Activated CD4-positive, CD25-positive, alpha-beta regulatory T cell treated with anti-CD3 and anti-CD28 coated beads, Interleukin-2, amount 50 U/mL, for 72 hours (primary cell): ENCODE measurements at regions not wholly inside any gene's neighbourhood (a gene's known extent, or its start where the extent isn't known, plus 50 kb on each side); places are given as distances from the start of the nearest gene placed in this dataset.
"Not testable (repeated sequence)": the region's sequence is repeated elsewhere in the genome, so short reads cannot be mapped to it uniquely, and the experiment has no call there.

Experiments
- DNase-seq: peaks from one replicate; pipeline ENCODE4 v3.0.0; 2021

DNA sequence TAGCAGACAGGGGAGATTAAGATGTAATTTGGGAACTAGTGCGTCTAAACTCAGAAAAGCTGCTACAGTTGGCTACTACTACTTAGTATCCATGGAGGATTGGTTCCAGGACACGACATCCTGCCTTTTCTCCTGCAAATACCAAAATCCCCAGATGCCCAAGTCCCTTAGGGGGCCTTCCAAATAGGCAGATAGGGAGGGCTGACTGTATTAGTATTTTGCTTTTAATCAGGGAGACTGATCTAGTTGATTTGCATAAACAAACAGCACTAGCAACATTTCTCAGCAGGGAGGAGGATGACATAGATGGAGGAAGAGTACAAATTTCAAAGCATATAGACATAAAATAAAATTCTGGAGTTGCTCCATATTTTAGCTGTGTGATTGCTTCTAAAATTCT is 621.6 kb upstream of the GOT2 start:
- no peak for DNase-seq

DNA sequence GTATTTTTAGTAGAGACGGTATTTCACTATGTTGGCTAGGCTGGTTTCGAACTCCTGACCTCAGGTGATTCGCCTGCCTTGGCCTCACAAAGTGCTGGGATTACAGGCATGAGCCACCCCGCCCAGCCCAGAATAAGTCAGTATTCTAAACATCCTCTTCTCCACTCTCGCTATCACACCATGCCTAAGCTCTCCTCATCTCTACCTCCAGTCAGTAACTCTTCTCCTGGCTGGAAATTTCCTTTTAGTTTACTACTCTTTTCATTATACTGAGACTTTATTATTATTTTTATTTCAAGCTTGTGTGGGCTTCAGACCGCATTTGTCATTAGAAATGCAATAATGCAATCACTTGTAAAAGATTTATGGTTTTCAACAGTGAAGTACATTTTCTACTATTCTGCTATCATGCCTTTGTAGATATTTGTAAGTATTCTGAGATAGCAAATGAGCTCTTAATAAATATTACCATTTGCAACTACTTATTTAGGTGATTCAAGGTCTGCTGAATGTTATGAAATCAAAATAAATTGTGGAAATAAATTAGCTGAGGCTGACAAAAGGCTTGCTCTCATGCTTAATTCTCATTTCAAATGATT is 617.3 kb upstream of the GOT2 start:
- DNase-seq: no peak

DNA sequence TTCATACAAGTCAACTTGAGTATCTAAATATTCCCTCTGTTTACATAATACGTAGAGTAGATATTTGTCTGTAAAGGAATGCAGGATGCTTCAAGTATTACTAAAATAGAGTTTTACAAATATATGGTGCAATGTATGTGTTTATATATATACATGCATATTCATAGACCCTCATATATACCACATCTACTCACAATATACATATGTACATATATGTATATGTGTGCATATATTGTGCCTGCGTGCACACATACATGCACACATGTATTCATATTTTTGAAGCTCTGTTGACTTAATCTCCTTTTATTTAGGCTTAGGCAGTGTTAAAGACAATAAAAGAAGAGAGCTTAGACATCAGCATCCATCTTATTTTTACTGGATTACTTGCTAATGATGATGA is 616.6 kb upstream of the GOT2 start:
- DNase-seq: no peak

DNA sequence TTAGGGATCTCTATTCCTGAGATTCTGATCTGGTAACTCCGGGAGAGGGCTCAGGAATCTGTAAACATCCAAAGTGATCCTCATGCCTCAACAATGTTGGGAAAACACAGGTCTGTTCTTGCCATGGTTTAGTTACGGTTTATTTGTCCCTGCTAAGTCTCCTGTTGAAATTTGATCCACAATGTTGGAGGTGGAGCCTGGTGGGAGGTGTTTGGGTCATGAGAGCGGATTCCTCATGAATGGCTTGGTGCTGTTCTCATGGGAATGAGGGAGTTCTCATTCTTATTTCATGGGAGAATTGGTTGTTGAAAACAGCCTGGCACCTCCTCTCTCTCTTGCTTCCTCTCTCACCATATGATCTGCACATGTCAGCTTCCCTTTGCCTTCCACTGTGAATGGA is 608.6 kb upstream of the GOT2 start:
- no peak for DNase-seq

DNA sequence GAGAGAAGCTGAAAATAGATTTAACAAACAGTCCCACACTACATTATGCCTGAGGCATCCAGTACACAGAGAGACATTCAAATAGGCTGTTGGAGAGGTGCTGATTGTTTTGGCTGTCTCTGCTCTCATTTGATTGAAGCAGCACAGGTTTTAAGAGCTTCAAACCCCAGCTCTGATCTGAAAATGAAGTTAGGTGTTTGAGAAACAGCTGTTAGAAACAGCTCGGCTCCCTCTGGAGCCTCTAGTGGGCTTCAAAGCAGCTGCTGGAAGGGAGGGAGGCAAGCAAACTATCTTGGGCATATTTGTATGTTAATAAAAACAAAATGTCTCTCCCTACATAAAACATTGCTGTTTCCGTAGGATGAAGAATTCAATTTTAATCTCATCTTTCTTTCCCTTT is 607.3 kb upstream of the GOT2 start:
- DNase-seq: no peak

DNA sequence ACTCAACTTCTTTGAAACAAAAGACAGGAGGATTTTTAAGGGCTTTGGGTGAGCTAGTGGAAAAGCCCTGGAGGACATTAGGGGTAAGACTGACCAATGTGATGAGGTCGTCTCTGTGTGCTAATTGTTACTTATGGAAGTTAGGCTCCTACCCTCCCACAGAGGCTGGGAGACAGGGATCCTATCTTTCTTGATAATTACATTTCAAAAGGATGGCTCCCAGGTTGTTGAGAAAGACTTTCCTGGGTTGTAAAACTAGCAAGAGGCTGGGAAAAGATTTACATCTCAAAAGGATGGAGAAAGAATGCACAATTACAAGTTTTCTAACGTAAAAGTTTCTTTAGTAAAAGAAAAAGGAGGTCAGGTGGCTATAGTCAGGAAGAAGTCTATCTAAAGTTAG is 605.8 kb upstream of the GOT2 start:
- no peak for DNase-seq

DNA sequence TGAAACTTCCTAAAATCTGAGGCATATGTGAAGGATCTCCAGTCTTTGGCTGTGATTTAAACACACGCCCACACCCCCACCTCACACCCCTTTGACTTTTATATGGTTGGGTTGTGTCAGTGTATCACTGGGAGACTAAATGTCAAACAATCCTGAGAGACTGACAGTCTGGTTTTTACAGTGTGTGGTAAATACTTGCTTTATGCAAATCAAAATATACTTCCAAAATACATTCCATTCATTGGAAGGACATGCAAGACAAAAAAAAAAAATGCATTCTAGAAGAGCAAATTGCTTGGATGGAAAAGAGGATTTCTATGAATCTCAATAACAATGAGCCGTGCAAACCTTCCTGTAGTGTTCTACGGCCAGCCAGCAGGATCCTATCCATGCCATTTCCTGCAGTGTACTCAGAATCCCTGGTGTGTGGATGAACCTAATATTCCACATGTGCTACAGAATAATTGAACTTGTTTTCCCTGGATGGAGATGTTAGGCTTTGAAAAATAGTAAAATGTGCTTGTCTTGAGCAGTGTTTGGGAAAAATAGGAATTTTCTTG is 602.1 kb upstream of the GOT2 start:
- no peak for DNase-seq

DNA sequence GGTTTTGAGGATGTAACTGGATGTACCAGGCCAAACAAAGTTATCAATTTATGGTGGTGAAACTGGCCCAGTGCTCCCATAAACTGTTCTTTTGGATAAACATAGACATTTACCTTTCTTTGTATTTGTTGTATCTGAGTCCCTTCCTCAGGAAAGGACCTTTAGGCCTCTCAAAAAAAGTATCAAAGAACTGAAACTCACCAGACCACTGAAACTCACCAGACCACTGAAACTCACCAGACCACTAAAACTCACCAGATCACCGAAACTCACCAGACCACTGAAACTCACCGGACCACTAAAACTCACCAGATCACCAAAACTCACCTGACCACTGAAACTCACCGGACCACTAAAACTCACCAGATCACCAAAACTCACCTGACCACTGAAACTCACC is 597.6 kb upstream of the GOT2 start:
- not testable (repeated sequence) for DNase-seq

DNA sequence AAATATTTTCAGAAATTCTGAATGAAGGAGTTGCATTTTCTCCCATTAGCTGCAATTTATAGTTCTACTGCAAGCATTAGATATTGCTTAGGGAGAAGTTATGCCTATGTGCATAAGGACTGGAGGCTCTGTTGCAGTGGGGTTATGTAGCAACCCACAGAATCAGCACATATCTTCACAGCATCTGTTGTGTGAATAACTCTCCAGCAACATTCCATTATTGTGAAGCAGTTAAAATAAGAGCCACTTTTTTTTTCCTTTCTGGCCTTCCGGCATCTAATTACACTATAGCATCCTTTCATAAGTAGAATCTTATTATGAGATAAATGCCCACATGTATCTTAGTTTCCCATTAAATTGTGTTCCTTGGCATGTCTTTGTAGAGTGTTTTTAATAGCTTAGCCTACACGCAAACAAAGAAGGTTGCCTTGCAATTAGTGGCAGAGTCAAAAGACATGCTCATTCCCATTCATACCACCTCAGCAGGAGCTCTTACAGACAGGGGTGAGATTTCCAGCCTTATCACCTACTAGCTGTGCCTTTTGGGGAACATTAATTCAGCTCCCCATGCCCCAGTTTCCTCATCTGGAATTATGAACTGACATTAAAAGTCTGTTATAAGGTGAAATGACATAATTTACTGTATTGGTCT is 596.0 kb upstream of the GOT2 start:
- DNase-seq: no peak

DNA sequence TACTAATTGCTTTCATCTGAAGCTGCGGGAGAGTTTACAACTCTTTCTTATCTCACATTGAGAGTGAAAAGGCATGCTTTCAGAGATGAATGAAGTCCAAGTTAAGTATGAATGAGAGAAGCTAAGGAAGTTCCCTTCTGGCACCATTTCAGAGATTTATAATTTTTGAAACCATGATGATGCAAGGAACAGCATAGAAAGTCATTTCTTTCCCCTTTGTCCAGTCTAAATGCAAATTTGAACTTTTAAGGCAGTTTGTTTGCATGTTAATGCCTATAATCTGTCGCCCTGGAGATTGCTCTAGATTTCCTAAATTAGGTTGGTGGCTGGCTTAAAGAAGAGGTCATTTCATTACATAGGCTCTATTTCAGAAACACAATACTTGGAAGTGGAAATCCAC is 594.8 kb upstream of the GOT2 start:
- DNase-seq: no peak

DNA sequence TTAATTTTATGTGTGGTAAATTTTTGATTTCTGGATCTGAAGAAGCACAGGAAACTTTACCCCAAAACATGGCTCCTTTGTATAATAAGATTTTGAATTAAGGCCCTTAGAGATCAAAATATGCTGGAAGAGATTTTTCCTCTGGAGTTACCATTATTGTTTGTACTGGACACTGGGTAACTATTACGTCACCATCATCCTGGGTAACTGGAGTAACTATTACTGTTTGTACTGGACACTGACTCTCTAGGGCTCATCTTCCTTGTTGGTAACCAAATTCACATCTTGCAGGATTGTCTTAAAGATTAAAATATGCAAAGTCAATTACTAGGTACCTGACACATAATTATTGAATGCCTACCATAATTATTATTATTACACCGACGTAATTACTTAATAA is 593.8 kb upstream of the GOT2 start:
- DNase-seq: no peak

DNA sequence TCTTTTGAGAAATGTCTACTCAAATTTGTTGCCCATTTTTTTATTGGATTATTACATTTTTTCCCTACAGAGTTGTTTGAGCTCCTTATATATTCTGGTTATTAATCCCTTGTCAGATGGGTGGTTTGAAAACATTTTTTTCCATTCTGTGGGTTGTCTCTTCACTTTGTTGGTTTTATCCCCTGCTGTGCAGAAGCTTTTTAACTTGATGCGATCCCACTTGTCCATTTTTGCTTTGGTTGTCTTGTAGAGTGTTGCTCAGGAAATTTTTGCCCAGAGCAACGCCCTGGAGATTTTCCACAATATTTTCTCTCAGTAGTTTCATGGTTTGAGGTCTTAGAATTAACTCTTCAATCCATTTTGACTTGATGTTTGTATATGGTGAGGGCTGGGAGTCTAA is 592.8 kb upstream of the GOT2 start:
- DNase-seq: no peak

DNA sequence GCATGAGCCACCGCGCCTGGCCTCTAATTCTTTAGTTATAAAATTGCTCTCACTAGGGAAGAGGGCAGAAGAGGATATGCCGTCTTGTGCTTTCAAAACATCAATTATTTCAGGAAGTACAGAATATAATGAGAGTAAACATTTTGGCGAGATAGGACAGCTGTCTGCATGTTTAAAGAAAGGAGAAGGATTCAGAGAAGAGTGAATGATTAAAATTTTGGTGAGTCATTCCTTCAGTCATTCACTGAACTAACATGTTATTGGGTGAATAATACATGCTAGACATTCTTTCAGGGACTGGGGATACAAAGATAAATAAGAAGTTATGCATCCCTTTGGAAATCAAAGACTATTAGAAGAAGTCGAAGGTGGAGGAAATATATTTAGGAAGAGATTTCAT is 590.3 kb upstream of the GOT2 start:
- DNase-seq: no peak

DNA sequence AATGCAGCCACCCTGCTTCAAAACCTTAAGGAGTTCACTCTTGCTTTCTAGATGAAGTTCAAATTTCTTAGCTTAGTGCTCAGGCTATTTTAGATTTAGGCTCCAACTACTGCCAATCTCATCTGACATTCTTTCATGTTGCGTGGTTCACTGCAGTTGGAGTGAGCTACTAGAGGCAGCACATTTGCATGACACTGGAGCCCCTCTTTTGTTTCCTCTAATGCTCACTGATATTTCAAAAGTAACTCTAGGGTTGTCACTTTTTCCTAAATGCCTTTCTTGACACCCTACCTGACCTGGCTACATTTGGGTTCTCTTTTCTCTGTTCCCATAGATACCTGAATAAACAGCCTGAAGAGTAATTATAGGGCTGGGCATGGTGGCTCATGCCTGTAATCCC is 586.5 kb upstream of the GOT2 start:
- DNase-seq: no peak

DNA sequence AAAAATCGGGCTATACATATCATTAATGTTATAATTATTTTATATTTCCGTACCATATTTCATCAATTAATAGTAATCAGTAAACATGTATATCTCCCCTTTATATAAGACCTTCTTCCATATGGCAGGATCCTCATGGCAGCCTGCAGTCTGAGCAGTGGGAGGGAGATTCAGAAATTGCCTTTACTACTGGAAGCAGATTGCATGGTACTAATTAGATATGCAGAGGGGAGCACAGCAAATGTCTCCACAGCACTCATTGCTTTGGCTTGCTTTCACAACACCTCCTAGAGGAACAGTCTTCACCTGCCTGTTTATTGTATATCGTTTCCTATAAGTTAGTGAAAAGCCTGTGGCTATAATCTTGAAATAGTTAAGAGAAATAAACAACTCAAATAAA is 585.8 kb upstream of the GOT2 start:
- no peak for DNase-seq

DNA sequence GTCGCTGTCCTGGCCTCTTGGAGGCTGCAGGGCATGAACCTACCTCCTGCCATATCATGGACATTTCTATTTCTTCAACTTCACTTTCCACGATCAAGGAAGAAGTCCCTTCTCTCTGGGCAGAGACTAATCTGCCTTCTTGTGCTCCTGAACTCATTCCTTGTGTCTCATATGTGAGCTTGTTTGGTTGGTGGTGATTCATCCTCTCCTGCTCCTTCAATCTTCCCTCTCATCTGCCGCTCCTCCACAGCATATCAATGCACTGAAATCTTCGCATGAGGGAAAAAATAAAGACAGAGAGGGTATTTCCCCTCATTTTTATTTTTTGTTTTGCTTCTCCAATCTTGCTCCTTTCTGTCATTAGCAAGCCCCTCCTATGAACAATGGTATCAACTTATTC is 571.7 kb upstream of the GOT2 start:
- DNase-seq: no peak

DNA sequence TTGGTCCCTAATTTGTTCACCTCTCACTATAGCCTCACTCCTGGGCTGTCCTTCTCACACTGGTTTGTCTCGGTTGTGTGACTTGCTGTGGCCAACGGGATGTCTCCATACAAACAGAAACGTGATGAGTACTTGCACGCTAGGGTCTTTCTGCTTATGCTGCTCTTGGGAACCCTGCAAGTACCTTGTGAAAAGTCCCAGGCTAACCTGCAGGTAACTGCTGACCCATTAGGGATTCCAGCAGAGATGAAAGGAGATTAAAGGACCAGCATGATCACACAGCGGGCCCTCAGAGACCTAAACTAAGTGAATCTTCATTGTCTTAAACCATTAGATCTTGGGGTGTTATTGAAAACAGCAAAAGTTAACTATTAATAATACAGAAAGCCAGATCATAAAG is 562.8 kb upstream of the GOT2 start:
- DNase-seq: no peak

DNA sequence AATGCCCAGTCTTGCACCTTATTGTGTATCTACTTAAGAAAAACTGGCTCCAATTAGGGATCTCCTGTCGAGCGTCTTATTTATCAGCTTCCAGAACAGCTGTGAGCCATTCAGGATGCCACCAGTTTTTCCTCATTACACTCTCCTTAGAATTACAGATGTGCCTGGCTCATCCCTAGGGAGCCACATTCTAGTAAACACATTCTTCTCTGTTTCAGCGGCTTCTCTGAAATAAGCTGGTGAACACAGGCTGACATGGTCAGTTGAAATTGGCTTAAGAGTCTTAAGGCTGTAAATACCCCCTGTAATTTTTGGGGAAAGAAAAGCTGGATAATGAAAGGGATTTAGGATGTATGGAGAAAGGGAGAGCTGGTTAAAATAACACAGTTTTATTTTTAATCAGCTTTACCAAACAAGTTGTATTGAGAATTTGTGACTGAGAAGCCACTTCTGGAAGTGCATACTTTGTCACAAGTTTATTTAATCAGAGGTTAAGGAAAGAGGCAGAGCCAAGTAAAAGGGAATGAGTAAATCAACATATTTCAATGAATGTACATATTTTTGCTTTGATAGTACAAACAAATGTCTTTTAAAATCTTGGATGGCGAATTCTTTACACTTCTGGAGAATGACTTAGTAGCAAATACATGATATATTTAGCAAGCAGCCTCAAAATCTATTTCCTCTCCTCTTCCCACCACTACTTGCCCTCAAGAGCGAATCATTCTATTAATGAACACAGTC is 562.0 kb upstream of the GOT2 start:
- no peak for DNase-seq

DNA sequence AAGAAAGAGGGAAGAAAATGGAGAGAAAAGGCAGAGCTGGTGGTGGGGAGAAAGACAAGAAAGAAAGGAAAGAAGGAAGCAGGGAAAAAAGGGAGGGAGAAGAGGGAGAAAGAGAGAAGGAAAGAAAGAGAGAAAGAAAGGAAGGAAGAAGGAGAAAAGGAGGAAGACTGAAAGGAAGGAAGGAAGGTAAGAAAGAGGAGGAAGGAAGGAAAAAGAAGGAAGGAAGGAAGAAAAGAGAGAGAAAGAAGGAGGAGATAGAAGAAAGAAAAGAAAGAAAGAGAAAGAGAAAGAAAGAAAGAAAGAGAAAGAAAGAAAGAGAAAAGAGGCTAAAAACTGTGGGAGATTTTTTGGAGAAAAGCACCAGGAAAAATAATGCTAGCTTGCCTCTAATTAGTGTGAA is 561.4 kb upstream of the GOT2 start:
- DNase-seq: no peak

DNA sequence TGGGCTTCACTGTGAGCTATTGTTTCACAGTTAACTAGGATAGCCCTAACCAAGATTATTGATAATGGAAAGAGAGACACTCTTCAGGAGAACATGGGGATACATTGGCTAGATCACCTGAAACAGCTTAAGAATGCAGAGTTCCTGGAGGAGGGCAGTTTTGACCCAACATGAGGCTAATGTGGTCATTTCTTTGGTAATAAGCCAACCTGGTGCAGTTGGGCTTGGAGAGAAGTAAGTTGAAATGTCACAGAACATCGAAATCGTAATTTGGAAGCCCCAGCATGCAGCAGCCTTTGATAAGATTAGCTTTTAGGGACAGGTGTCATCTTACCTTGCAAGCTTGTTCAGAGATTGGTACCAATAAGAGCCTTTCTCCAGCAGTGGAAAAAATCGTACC is 556.6 kb upstream of the GOT2 start:
- DNase-seq: no peak

DNA sequence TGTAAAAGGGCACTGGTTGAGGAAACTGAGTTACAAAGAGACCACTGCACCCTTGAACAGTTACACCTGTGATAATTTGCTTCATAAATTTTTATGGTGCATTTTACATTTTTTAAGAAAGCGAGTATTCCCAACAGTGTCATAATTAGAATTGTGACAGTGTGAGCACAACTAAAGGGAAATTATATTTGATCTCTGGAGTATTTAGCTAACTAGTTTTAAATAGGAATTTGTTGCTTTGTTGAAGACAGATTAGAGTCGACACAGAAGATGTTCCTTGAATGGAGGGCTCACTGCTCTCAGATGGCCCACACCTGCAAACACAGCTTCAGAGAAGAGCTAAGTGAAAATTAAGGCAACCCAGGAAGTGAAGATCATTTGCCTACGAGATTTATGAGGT is 555.0 kb upstream of the GOT2 start:
- no peak for DNase-seq

DNA sequence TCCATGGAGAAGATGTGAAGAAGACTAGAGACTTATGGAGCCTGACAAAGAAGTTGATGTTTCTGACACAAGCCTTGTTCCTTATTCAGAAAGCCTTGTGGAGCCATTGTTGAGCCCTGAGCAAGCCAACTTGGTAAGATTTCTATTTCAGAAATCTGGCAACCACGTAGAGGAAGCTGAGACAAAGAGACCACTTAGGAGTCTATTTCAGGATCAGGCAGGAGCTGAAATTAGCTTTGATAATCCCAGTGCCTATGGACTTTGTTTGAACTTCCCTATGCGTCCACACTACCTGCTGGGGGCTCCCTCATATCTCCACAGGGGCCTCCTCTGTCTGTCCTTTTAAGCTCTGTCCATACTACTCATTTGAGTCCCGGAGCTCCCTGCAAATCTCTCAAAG is 540.0 kb upstream of the GOT2 start:
- DNase-seq: no peak

DNA sequence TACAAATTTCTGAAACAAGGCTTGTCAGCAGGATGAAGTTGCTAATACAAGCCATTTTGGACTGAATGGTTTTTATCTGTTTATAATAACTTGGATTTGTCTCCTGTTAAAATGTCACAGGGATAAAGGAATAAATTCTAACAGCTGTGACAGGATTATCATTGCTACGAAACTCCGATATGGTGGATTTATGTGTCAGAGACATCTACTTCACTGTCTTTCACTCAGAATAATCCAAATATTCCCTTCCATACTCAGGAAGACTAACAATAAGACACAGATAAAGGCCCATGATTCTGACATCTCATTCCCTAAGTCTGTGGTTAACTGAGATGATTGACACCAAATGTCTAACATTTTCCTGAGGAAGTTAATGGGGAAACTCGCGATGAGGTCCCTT is 529.8 kb upstream of the GOT2 start:
- no peak for DNase-seq

DNA sequence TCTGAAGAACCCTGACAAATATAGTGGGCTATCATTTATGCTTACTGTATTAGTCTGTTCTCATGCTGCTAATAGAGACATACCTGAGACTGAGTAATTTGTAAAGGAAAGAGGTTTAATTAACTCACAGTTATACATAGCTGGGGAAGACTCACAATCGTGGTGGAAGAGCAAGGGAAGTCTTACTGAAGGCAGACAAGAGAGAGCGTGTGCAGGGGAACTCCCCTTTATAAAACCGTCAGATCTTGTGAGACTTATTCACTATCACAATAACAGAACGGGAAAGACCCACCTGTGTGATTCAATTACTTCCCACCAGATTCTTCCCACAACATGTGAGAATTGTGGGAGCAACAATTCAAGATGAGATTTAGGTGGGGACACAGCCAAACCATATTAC is 526.8 kb upstream of the GOT2 start:
- no peak for DNase-seq

DNA sequence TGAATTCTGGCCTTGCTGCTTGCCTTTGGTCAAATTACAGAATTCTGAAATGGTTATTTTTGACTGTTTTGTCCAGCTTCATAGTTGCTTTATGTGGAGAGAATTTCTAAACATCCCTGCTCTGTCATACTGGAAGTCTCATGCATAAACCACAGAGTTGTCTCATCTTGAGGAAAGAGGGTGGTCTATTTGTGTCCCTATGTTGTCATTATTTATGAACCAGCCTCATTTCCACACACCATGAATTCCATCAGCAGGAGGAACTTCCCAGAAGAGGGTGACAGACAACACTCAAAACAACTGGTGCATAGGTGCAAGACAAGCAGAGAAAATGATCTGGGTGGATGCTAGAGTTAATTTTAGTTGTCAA is 525.8 kb upstream of the GOT2 start:
- no peak for DNase-seq
